ENCODE measurements at regions not wholly inside any gene's neighbourhood (a gene's known extent, or its start where the extent isn't known, plus 50 kb on each side); places are given as distances from the start of the nearest gene placed in this dataset.

DNA sequence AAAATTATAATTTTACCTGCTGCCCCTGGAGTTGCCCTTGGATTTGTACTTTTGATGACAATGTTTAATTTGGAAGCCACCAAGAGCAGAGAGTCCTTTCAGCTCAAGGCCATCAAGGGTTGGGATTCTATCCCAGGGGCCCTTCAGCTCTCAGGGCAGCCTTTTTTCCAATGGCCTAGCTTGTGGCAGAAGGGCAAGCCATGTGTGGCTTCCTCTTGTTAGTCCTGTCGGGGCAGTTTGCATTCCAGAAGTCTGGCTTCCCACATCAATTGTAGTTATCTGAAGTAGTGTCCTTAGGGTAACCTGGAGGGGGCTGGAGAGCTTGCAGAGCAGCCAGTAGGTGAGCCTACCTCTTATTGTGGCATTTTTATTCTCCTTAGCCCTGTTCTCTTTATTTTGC, 569.4 kb downstream of the TRAM1L1 start:
- H4K5ac ChIP-seq (ENCODE audit: insufficient read length, low read depth, low read length) = no peak overlapping the region
- H3K79me1 ChIP-seq (ENCODE audit: insufficient read depth, low read depth, low read length, poor library complexity, severe bottlenecking) = no peaks in the 10 kb centered on the region
- H2BK15ac ChIP-seq (ENCODE audit: low read depth, low read length) = no peak overlapping the region
- no peaks in the 10 kb centered on the region for H4K20me1 ChIP-seq (ENCODE audit: control insufficient read depth, insufficient read depth, insufficient read length)
- no peak overlapping the region for H3K56ac ChIP-seq (ENCODE audit: insufficient read length, low read depth, low read length)
- H3T11ph ChIP-seq (ENCODE audit: low read length) = no peak overlapping the region
- no peak overlapping the region for H2BK5ac ChIP-seq (ENCODE audit: insufficient read length, low read length)
- H3K79me2 ChIP-seq (ENCODE audit: insufficient read depth, low read length) = no peaks in the 10 kb centered on the region
- H2BK120ac ChIP-seq (ENCODE audit: low read depth, low read length, poor library complexity, severe bottlenecking) = no peak overlapping the region
- H3K23ac ChIP-seq (ENCODE audit: insufficient read length, low read depth, low read length) = no peak overlapping the region
- Mint-ChIP-seq H3K27me3 (ENCODE audit: low read depth) (peaks cover 1% of the 10 kb centered on the region; the same call in 1 of the 2 replicates), H3K36me3 (ENCODE audit: insufficient read depth in 1 of 3, low read depth in 3 of 3) (peaks cover 0 to 13% (median 6%) of the 10 kb centered on the region in 3 experiments; a peak in 4 of 7 replicates), H3K4me1 (no peaks in the 10 kb centered on the region), H3K27ac (no peak overlapping the region), H3K4me3 (no peak overlapping the region), H3K9me3 (peaks cover 10 to 24% of the 10 kb centered on the region in 2 experiments; a peak in 4 of 5 replicates)
- no peak overlapping the region for H2AFZ ChIP-seq (ENCODE audit: low read length)
- no peak overlapping the region for H2BK12ac ChIP-seq (ENCODE audit: insufficient read length, low read depth, low read length)
- no peak overlapping the region for H2BK20ac ChIP-seq (ENCODE audit: low read depth, low read length, poor library complexity, severe bottlenecking)
- WGBS (ENCODE audit: extremely low coverage, insufficient read length, low lambda C conversion rate) = no CpG with 5 or more reads among the region's 1 CpG
- TF ChIP-seq, protein P1, sequence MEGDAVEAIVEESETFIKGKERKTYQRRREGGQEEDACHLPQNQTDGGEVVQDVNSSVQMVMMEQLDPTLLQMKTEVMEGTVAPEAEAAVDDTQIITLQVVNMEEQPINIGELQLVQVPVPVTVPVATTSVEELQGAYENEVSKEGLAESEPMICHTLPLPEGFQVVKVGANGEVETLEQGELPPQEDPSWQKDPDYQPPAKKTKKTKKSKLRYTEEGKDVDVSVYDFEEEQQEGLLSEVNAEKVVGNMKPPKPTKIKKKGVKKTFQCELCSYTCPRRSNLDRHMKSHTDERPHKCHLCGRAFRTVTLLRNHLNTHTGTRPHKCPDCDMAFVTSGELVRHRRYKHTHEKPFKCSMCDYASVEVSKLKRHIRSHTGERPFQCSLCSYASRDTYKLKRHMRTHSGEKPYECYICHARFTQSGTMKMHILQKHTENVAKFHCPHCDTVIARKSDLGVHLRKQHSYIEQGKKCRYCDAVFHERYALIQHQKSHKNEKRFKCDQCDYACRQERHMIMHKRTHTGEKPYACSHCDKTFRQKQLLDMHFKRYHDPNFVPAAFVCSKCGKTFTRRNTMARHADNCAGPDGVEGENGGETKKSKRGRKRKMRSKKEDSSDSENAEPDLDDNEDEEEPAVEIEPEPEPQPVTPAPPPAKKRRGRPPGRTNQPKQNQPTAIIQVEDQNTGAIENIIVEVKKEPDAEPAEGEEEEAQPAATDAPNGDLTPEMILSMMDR (conservative IDR thresholded peaks at IDR 0.05) = no peak
- no peak for DNase-seq
- H3K4me2 ChIP-seq (ENCODE audit: insufficient read depth, insufficient read length, low read length) = no peak overlapping the region
- H3K4me1 ChIP-seq (ENCODE audit: insufficient read depth, low read length) = no peaks in the 10 kb centered on the region
- no peak overlapping the region for H4K91ac ChIP-seq (ENCODE audit: insufficient read length, low read depth, low read length)
- no peaks in the 10 kb centered on the region for H3K27me3 ChIP-seq (ENCODE audit: insufficient read depth, low read length)
- no peaks in the 10 kb centered on the region for H3K9me3 ChIP-seq (ENCODE audit: control insufficient read depth, low read depth, low read length)
- H4K8ac ChIP-seq (replicated peaks; ENCODE audit: insufficient read length, low read depth, low read length) = no peak overlapping the region
- no peak overlapping the region for H3K4ac ChIP-seq (ENCODE audit: low read depth, low read length)
- H3K23me2 ChIP-seq (ENCODE audit: insufficient read length, low read depth, low read length, poor library complexity, severe bottlenecking) = no peaks in the 10 kb centered on the region
- no peak overlapping the region for H3K18ac ChIP-seq (ENCODE audit: insufficient read length, low read depth, low read length)
- H3K14ac ChIP-seq (ENCODE audit: insufficient read depth, low read length) = no peak overlapping the region
- H3K9ac ChIP-seq (ENCODE audit: extremely low read depth, insufficient read length, low read length) = no peak overlapping the region
- H3K27ac ChIP-seq (ENCODE audit: insufficient read length, low read depth, low read length) = no peak overlapping the region
- no peak overlapping the region for H2AK5ac ChIP-seq (ENCODE audit: insufficient read length, low read length)
